Left ventricle myocardium inferior (tissue), 1 donor: ENCODE measurements at regions not wholly inside any gene's neighbourhood (a gene's known extent, or its start where the extent isn't known, plus 50 kb on each side); places are given as distances from the start of the nearest gene placed in this dataset.
"Not testable (repeated sequence)": the region's sequence is repeated elsewhere in the genome, so short reads cannot be mapped to it uniquely, and the experiment has no call there.

Experiments
- DNase-seq: peaks from one replicate; pipeline ENCODE4 v3.0.0-alpha.2; 2020
- H3K27ac ChIP-seq: fragments of 200-600 bp; replicated peaks from 2 replicates; pipeline ENCODE4 v1.8.0; 2021
- H3K27me3 ChIP-seq: fragments of 200-600 bp; 2 replicates; pipeline ENCODE4 v1.8.0; 2021; ENCODE audit warnings: low read depth
- H3K36me3 ChIP-seq: fragments of 200-600 bp; 2 replicates; pipeline ENCODE4 v1.8.0; 2021
- H3K4me1 ChIP-seq: fragments of 200-600 bp; 2 replicates; pipeline ENCODE4 v1.8.0; 2021
- H3K4me3 ChIP-seq: fragments of 200-600 bp; 2 replicates; pipeline ENCODE4 v1.8.0; 2021; ENCODE audit warnings: mild to moderate bottlenecking, moderate library complexity
- H3K9me3 ChIP-seq: fragments of 200-600 bp; replicated peaks from 2 replicates; pipeline ENCODE4 v1.8.0; 2021
- CTCF ChIP-seq: fragments of 200-600 bp; IDR thresholded peaks from 2 replicates; pipeline ENCODE4 v1.8.0; 2021; ENCODE audit warnings: antibody characterized with exemption, mild to moderate bottlenecking, borderline replicate concordance
- intact Hi-C: fragments of 100-400 bp; cut with micrococcal nuclease; formaldehyde crosslinking; loops from one replicate; pipeline ENCODE4 v1.11.0; 2022
- donor health status: DM: no; HTN: yes; CAD: no; lungs with severe emphysema.

- Histone ChIP-seq H3K9me3 (peaks cover 12% of the 10 kb centered on the region), H3K27ac (no peak overlapping the region), H3K4me3 (no peak overlapping the region), H3K4me1 (no peaks in the 10 kb centered on the region), H3K36me3 (no peaks in the 10 kb centered on the region), H3K27me3 (no peaks in the 10 kb centered on the region)
- TF ChIP-seq CTCF, result no peak
- intact Hi-C loops, result no loop called here
- no peak for DNase-seq
These were observed 338.3 kb upstream of the KLF4 start for GRCh38 chr9:107827884-107828283.

- Histone ChIP-seq H3K27ac (no peak overlapping the region), H3K4me1 (no peaks in the 10 kb centered on the region), H3K36me3 (no peaks in the 10 kb centered on the region), H3K4me3 (no peak overlapping the region), H3K9me3 (peaks cover 12% of the 10 kb centered on the region), H3K27me3 (no peaks in the 10 kb centered on the region)
- intact Hi-C loops, result no loop called here
- no peak for DNase-seq
- TF ChIP-seq CTCF, result no peak
These were observed 337.7 kb upstream of the KLF4 start for GRCh38 chr9:107827304-107827703.

- H3K27me3 ChIP-seq, intact Hi-C loops, H3K27ac ChIP-seq, H3K4me3 ChIP-seq, H3K36me3 ChIP-seq, DNase-seq, H3K4me1 ChIP-seq: not testable (repeated sequence)
- H3K9me3 ChIP-seq, result peaks cover 12% of the 10 kb centered on the region
These were observed 337.1 kb upstream of the KLF4 start for GRCh38 chr9:107826688-107826983.

- Histone ChIP-seq H3K4me1 (peaks cover 10% of the 10 kb centered on the region), H3K27me3 (no peaks in the 10 kb centered on the region), H3K4me3 (no peak overlapping the region), H3K9me3 (peaks cover 7% of the 10 kb centered on the region), H3K27ac (no peak overlapping the region), H3K36me3 (no peaks in the 10 kb centered on the region)
- no peak for DNase-seq
- intact Hi-C loops, result no loop called here
- no peak for TF ChIP-seq CTCF
These were observed 335.0 kb upstream of the KLF4 start for GRCh38 chr9:107824556-107824955.

- intact Hi-C loops, result no loop called here
- no peak overlapping the region for H3K27ac ChIP-seq
- no peak for DNase-seq
These were observed 330.4 kb upstream of the KLF4 start for GRCh38 chr9:107819772-107820565.

GRCh38 chr9:107818503-107818829, 328.9 kb upstream of the KLF4 start:
- H3K27me3 ChIP-seq, H3K36me3 ChIP-seq, H3K27ac ChIP-seq, intact Hi-C loops, H3K9me3 ChIP-seq, DNase-seq, H3K4me3 ChIP-seq: not testable (repeated sequence)
- peaks cover 21% of the 10 kb centered on the region for H3K4me1 ChIP-seq

More at GRCh38 chr9:107819772-107820565, 330.4 kb upstream of the KLF4 start:
- no peak for TF ChIP-seq CTCF
- H3K4me3 ChIP-seq, result no peak overlapping the region
- no peaks in the 10 kb centered on the region for H3K27me3 ChIP-seq
- H3K9me3 ChIP-seq, result no peaks in the 10 kb centered on the region
- H3K4me1 ChIP-seq, result peaks cover 21% of the 10 kb centered on the region
- H3K36me3 ChIP-seq, result no peaks in the 10 kb centered on the region

GRCh38 chr9:107817595-107818502, 328.3 kb upstream of the KLF4 start:
- intact Hi-C loops, DNase-seq: not testable (repeated sequence)
- peaks cover 21% of the 10 kb centered on the region for H3K4me1 ChIP-seq

More at GRCh38 chr9:107817595-107818502, 328.3 kb upstream of the KLF4 start:
- H3K27ac ChIP-seq, H3K4me3 ChIP-seq, H3K36me3 ChIP-seq, H3K9me3 ChIP-seq, H3K27me3 ChIP-seq: not testable (repeated sequence)
